H9 (cell line): ENCODE measurements at regions not wholly inside any gene's neighbourhood (a gene's known extent, or its start where the extent isn't known, plus 50 kb on each side); places are given as distances from the start of the nearest gene placed in this dataset.

Experiments used
- DNase-seq: peaks from one replicate; pipeline ENCODE4 v3.0.0-alpha.2; 2017
- H2AFZ ChIP-seq: one replicate; pipeline ENCODE4 v1.6.1; 2013; ENCODE audit warnings: mild to moderate bottlenecking, low read length, control low read depth, moderate library complexity
- H2AK5ac ChIP-seq: 2 replicates; pipeline ENCODE4 v1.6.1; 2013; ENCODE audit warnings: low read length, control low read depth, mixed read lengths; ENCODE audit not compliant: insufficient read length
- H2BK120ac ChIP-seq: one replicate; pipeline ENCODE4 v1.6.1; 2013; ENCODE audit warnings: low read depth, mild to moderate bottlenecking, low read length, control low read depth, inconsistent platforms; ENCODE audit not compliant: poor library complexity, severe bottlenecking
- H2BK12ac ChIP-seq: 2 replicates; pipeline ENCODE4 v1.6.1; 2013; ENCODE audit warnings: low read length, control low read depth, mixed read lengths, low read depth; ENCODE audit not compliant: insufficient read length
- H2BK15ac ChIP-seq: 2 replicates; pipeline ENCODE4 v1.6.1; 2013; ENCODE audit warnings: low read depth, low read length, control low read depth
- H2BK20ac ChIP-seq: one replicate; pipeline ENCODE4 v1.6.1; 2013; ENCODE audit warnings: low read depth, mild to moderate bottlenecking, low read length, control low read depth, inconsistent platforms; ENCODE audit not compliant: poor library complexity, severe bottlenecking
- H2BK5ac ChIP-seq: 2 replicates; pipeline ENCODE4 v1.6.1; 2013; ENCODE audit warnings: low read length, control low read depth, mixed read lengths; ENCODE audit not compliant: insufficient read length
- H3K14ac ChIP-seq: 2 replicates; pipeline ENCODE4 v1.6.1; 2013; ENCODE audit warnings: low read length, control low read depth; ENCODE audit not compliant: insufficient read depth
- H3K18ac ChIP-seq: 2 replicates; pipeline ENCODE4 v1.6.1; 2013; ENCODE audit warnings: low read depth, mild to moderate bottlenecking, mixed read lengths, low read length, control low read depth; ENCODE audit not compliant: insufficient read length
- H3K23ac ChIP-seq: 2 replicates; pipeline ENCODE4 v1.6.1; 2013; ENCODE audit warnings: low read length, control low read depth, mixed read lengths, low read depth; ENCODE audit not compliant: insufficient read length
- H3K23me2 ChIP-seq: 2 replicates; pipeline ENCODE4 v1.6.1; 2013; ENCODE audit warnings: low read depth, mild to moderate bottlenecking, mixed read lengths, low read length, control low read depth; ENCODE audit not compliant: insufficient read length, poor library complexity, severe bottlenecking
- H3K27ac ChIP-seq: 2 replicates; pipeline ENCODE4 v1.5.1; 2013; ENCODE audit warnings: low read length, control low read depth, mixed read lengths, low read depth; ENCODE audit not compliant: insufficient read length
- H3K27me3 ChIP-seq: 2 replicates; pipeline ENCODE4 v1.6.1; 2013; ENCODE audit warnings: low read length, control low read depth, inconsistent platforms; ENCODE audit not compliant: insufficient read depth
- H3K4ac ChIP-seq: 2 replicates; pipeline ENCODE4 v1.6.1; 2013; ENCODE audit warnings: low read depth, mild to moderate bottlenecking, control low read depth, inconsistent platforms, low read length, moderate library complexity
- H3K4me1 ChIP-seq: 2 replicates; pipeline ENCODE4 v1.6.1; 2013; ENCODE audit warnings: low read length, control low read depth, inconsistent platforms; ENCODE audit not compliant: insufficient read depth
- H3K4me2 ChIP-seq: 2 replicates; pipeline ENCODE4 v1.6.1; 2013; ENCODE audit warnings: low read length, control low read depth, mixed read lengths; ENCODE audit not compliant: insufficient read length, insufficient read depth
- H3K56ac ChIP-seq: 2 replicates; pipeline ENCODE4 v1.6.1; 2013; ENCODE audit warnings: low read depth, mild to moderate bottlenecking, mixed read lengths, low read length, control low read depth; ENCODE audit not compliant: insufficient read length
- H3K79me1 ChIP-seq: 2 replicates; pipeline ENCODE4 v1.6.1; 2013; ENCODE audit warnings: low read depth, mild to moderate bottlenecking, moderate library complexity, low read length, control low read depth, inconsistent platforms; ENCODE audit not compliant: insufficient read depth, poor library complexity, severe bottlenecking
- H3K79me2 ChIP-seq: 2 replicates; pipeline ENCODE4 v1.6.1; 2013; ENCODE audit warnings: low read length, control low read depth, inconsistent platforms; ENCODE audit not compliant: insufficient read depth
- H3K9ac ChIP-seq: 2 replicates; pipeline ENCODE4 v1.6.1; 2013; ENCODE audit warnings: low read length, control low read depth, mixed read lengths; ENCODE audit not compliant: insufficient read length; ENCODE audit errors: extremely low read depth
- H3K9me3 ChIP-seq: one replicate; pipeline ENCODE4 v1.6.1; 2013; ENCODE audit warnings: low read depth, low read length, inconsistent platforms; ENCODE audit not compliant: control insufficient read depth
- H3T11ph ChIP-seq: one replicate; pipeline ENCODE4 v1.6.1; 2013; ENCODE audit warnings: mild to moderate bottlenecking, low read length, control low read depth, inconsistent platforms
- H4K20me1 ChIP-seq: one replicate; pipeline ENCODE4 v1.6.1; 2013; ENCODE audit not compliant: control insufficient read depth, insufficient read length, insufficient read depth
- H4K5ac ChIP-seq: 2 replicates; pipeline ENCODE4 v1.6.1; 2013; ENCODE audit warnings: low read depth, mild to moderate bottlenecking, mixed read lengths, low read length, control low read depth; ENCODE audit not compliant: insufficient read length
- H4K8ac ChIP-seq: replicated peaks from 2 replicates; pipeline ENCODE4 v1.6.1; 2013; ENCODE audit warnings: low read length, control low read depth, mixed read lengths, low read depth; ENCODE audit not compliant: insufficient read length
- H4K91ac ChIP-seq: 2 replicates; pipeline ENCODE4 v1.6.1; 2013; ENCODE audit warnings: low read depth, mild to moderate bottlenecking, moderate library complexity, mixed read lengths, low read length, control low read depth; ENCODE audit not compliant: insufficient read length
- H3K27ac Mint-ChIP-seq, 3 experiments: 2 replicates in 2 of 3; 3 replicates in 1 of 3; pipeline ENCODE4 v1.8.0; 2020 to 2021; ENCODE audit warnings: mixed read lengths in 3 of 3, mild to moderate bottlenecking in 1 of 3, moderate library complexity in 1 of 3
- H3K27me3 Mint-ChIP-seq: 2 replicates; pipeline ENCODE4 v1.8.0; 2021; ENCODE audit warnings: low read depth, mild to moderate bottlenecking, moderate library complexity, mixed read lengths
- H3K36me3 Mint-ChIP-seq, 3 experiments: 2 replicates in 2 of 3; 3 replicates in 1 of 3; pipeline ENCODE4 v1.8.0; 2020 to 2021; ENCODE audit warnings: low read depth in 3 of 3, mixed read lengths in 3 of 3; ENCODE audit not compliant: insufficient read depth in 1 of 3
- H3K4me1 Mint-ChIP-seq, 2 experiments: 2 replicates each; pipeline ENCODE4 v1.8.0; 2020; ENCODE audit warnings: mixed read lengths in 2 of 2
- H3K4me3 Mint-ChIP-seq, 2 experiments: 2 replicates in 1 of 2; 3 replicates in 1 of 2; pipeline ENCODE4 v1.8.0; 2020 to 2021; ENCODE audit warnings: mild to moderate bottlenecking in 2 of 2, mixed read lengths in 2 of 2, moderate library complexity in 1 of 2
- H3K9me3 Mint-ChIP-seq, 2 experiments: 2 replicates in 1 of 2; 3 replicates in 1 of 2; pipeline ENCODE4 v1.8.0; 2020; ENCODE audit warnings: mild to moderate bottlenecking in 2 of 2, mixed read lengths in 2 of 2, moderate library complexity in 1 of 2
- WGBS: extraction: QIAGEN DNeasy Blood & Tissue Kit; methylation state at CpG from one replicate; pipeline ENCODE4 v1.1.7; 2013; ENCODE audit warnings: missing lambda C conversion rate, low lambda C conversion rate, mixed read lengths; ENCODE audit not compliant: insufficient read length; ENCODE audit errors: extremely low coverage; 5-methylcytosine and 5-hydroxymethylcytosine counted together
- TF ChIP-seq, protein P1 (sequence below): fragments of 200-600 bp; sonication (generic); conservative IDR thresholded peaks from 3 replicates; pipeline ENCODE4 v1.8.0; 2021; ENCODE audit warnings: antibody characterized with exemption, mild to moderate bottlenecking

- Histone ChIP-seq H4K20me1 (no peaks in the 10 kb centered on the region), H3K18ac (no peak overlapping the region), H4K5ac (no peak overlapping the region), H4K8ac (no peak overlapping the region), H2BK120ac (no peak overlapping the region), H3K27ac (no peak overlapping the region), H4K91ac (no peak overlapping the region), H3K56ac (no peak overlapping the region), H3K4me1 (no peaks in the 10 kb centered on the region), H2BK20ac (no peak overlapping the region), H3K79me2 (no peaks in the 10 kb centered on the region), H3T11ph (no peak overlapping the region), H3K9me3 (no peaks in the 10 kb centered on the region), H2BK12ac (no peak overlapping the region), H3K4me2 (no peak overlapping the region), H3K9ac (no peak overlapping the region), H3K79me1 (no peaks in the 10 kb centered on the region), H2AK5ac (no peak overlapping the region), H3K23me2 (peaks cover 7% of the 10 kb centered on the region), H2AFZ (no peak overlapping the region), H3K27me3 (no peaks in the 10 kb centered on the region), H3K4ac (no peak overlapping the region), H2BK5ac (no peak overlapping the region), H2BK15ac (no peak overlapping the region), H3K23ac (no peak overlapping the region), H3K14ac (no peak overlapping the region)
- DNase-seq, result no peak
- Mint-ChIP-seq H3K36me3 (no peaks in the 10 kb centered on the region), H3K27me3 (peaks cover 19% of the 10 kb centered on the region), H3K9me3 (no peaks in the 10 kb centered on the region), H3K4me1 (peaks cover 21 to 22% of the 10 kb centered on the region in 2 experiments), H3K27ac (no peak overlapping the region; a peak in 1 of 7 replicates), H3K4me3 (no peak overlapping the region)
- no CpG with 5 or more reads among the region's 2 CpGs for WGBS
- TF ChIP-seq, protein P1, sequence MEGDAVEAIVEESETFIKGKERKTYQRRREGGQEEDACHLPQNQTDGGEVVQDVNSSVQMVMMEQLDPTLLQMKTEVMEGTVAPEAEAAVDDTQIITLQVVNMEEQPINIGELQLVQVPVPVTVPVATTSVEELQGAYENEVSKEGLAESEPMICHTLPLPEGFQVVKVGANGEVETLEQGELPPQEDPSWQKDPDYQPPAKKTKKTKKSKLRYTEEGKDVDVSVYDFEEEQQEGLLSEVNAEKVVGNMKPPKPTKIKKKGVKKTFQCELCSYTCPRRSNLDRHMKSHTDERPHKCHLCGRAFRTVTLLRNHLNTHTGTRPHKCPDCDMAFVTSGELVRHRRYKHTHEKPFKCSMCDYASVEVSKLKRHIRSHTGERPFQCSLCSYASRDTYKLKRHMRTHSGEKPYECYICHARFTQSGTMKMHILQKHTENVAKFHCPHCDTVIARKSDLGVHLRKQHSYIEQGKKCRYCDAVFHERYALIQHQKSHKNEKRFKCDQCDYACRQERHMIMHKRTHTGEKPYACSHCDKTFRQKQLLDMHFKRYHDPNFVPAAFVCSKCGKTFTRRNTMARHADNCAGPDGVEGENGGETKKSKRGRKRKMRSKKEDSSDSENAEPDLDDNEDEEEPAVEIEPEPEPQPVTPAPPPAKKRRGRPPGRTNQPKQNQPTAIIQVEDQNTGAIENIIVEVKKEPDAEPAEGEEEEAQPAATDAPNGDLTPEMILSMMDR, result no peak
Measured at GRCh38 chr12:107900588-107900987, 126.1 kb downstream of the ASCL4 start.
